ENCODE measurements at regions not wholly inside any gene's neighbourhood (a gene's known extent, or its start where the extent isn't known, plus 50 kb on each side); places are given as distances from the start of the nearest gene placed in this dataset.
A peak's percentile ranks its signal among the peaks of the same experiment; 100 is the strongest.

- no peaks in the 10 kb centered on the region for H3K27me3 ChIP-seq (ENCODE audit: control insufficient read depth, insufficient read depth, low read length)
- DNase-seq (ENCODE audit: low read depth), result no peak
- no peak for TF ChIP-seq CTCF (IDR thresholded peaks at IDR 0.05; ENCODE audit: insufficient read depth, low read depth, low read length)
- CTCF ChIA-PET, result interaction anchor here (0.6 kb wide), 1 partner anchor 1046 kb away, joined by 3 read pairs; no protein-coding TSS in a partner anchor
- H3K4me3 ChIP-seq (ENCODE audit: low read depth, low read length), result no peak overlapping the region
- POLR2A ChIA-PET, result no interaction called here
- H3K36me3 ChIP-seq (ENCODE audit: control insufficient read depth, insufficient read depth, low read length), result no peaks in the 10 kb centered on the region
Observed at GRCh38 chr2:221077251-221077650, 494.9 kb downstream of the EPHA4 start.

GRCh38 chr2:221077799-221078198 lies 494.3 kb downstream of the EPHA4 start:
- Histone ChIP-seq H3K27me3 (ENCODE audit: control insufficient read depth, insufficient read depth, low read length) (no peaks in the 10 kb centered on the region), H3K36me3 (ENCODE audit: control insufficient read depth, insufficient read depth, low read length) (no peaks in the 10 kb centered on the region), H3K4me3 (ENCODE audit: low read depth, low read length) (no peak overlapping the region)
- DNase-seq (ENCODE audit: low read depth), result no peak
- CTCF ChIA-PET, result interaction anchor here (0.6 kb wide), 1 partner anchor 1047 kb away, joined by 3 read pairs; no protein-coding TSS in a partner anchor
- no peak for TF ChIP-seq CTCF (IDR thresholded peaks at IDR 0.05; ENCODE audit: insufficient read depth, low read depth, low read length)
- POLR2A ChIA-PET, result no interaction called here

- POLR2A ChIA-PET, result no interaction called here
- TF ChIP-seq CTCF (IDR thresholded peaks at IDR 0.05; ENCODE audit: insufficient read depth, low read depth, low read length), result no peak
- no peaks in the 10 kb centered on the region for H3K36me3 ChIP-seq (ENCODE audit: control insufficient read depth, insufficient read depth, low read length)
- CTCF ChIA-PET, result no interaction called here
- no peaks in the 10 kb centered on the region for H3K27me3 ChIP-seq (ENCODE audit: control insufficient read depth, insufficient read depth, low read length)
- DNase-seq (ENCODE audit: low read depth), result peak; percentile 15
- no peak overlapping the region for H3K4me3 ChIP-seq (ENCODE audit: low read depth, low read length)
Observed at GRCh38 chr2:221085341-221085900, 486.7 kb downstream of the EPHA4 start.

GRCh38 chr2:221085936-221086335 lies 486.2 kb downstream of the EPHA4 start:
- Histone ChIP-seq H3K36me3 (ENCODE audit: control insufficient read depth, insufficient read depth, low read length) (no peaks in the 10 kb centered on the region), H3K4me3 (ENCODE audit: low read depth, low read length) (no peak overlapping the region), H3K27me3 (ENCODE audit: control insufficient read depth, insufficient read depth, low read length) (no peaks in the 10 kb centered on the region)
- POLR2A ChIA-PET, result no interaction called here
- CTCF ChIA-PET, result no interaction called here
- DNase-seq (ENCODE audit: low read depth), result no peak
- TF ChIP-seq CTCF (IDR thresholded peaks at IDR 0.05; ENCODE audit: insufficient read depth, low read depth, low read length), result no peak

GRCh38 chr2:221087779-221088178 lies 484.3 kb downstream of the EPHA4 start:
- H3K36me3 ChIP-seq (ENCODE audit: control insufficient read depth, insufficient read depth, low read length), result no peaks in the 10 kb centered on the region
- ChIA-PET CTCF (no interaction called here), POLR2A (no interaction called here)
- no peak for DNase-seq (ENCODE audit: low read depth)
- no peaks in the 10 kb centered on the region for H3K27me3 ChIP-seq (ENCODE audit: control insufficient read depth, insufficient read depth, low read length)
- no peak for TF ChIP-seq CTCF (IDR thresholded peaks at IDR 0.05; ENCODE audit: insufficient read depth, low read depth, low read length)
- no peak overlapping the region for H3K4me3 ChIP-seq (ENCODE audit: low read depth, low read length)
